NCI-H1105 (cell line): ENCODE measurements at regions not wholly inside any gene's neighbourhood (a gene's known extent, or its start where the extent isn't known, plus 50 kb on each side); places are given as distances from the start of the nearest gene placed in this dataset.

Experiments
- DNase-seq: peaks from one replicate; lab custom pipeline; 2025; lab: John Stamatoyannopoulos, UW

DNA sequence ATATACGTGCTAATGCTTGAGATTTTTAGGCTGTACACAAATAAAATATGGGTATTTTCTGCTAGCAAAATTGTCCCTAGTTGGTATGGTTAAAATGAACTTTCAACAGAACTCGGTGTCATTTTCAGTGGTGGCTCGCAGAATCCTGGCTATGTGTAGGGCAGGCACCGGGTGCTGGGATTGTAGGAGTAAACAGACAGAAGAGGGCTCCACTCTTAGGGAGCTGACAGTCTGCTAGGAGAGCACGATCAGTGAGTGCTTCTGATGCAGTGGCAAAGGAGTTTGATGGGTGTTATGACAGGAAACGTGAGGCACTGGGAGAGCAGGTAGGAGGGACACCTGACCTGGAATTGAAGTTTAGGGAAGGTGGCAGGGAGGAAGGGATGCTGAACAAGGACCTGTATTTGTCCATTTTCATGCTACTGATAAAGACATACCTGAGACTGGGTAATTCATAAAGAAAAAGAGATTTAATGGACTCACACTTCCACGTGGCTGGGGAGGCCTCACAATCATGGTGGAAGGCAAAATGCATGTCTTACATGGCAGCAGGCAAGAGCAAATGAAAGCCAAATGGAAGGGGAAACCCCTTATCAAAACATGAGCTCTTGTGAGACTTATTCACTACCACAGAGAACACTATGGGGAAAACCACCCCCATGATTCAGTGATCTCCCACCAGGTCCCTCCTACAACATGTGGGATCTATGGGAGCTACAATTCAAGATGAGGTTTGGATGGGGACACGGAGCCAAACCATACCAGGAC is 105.4 kb upstream of the LCLAT1 start:
- DNase-seq, result no peak

- DNase-seq, result no peak
These were observed 100.4 kb upstream of the LCLAT1 start for GRCh38 chr2:30346471-30347169.

DNA sequence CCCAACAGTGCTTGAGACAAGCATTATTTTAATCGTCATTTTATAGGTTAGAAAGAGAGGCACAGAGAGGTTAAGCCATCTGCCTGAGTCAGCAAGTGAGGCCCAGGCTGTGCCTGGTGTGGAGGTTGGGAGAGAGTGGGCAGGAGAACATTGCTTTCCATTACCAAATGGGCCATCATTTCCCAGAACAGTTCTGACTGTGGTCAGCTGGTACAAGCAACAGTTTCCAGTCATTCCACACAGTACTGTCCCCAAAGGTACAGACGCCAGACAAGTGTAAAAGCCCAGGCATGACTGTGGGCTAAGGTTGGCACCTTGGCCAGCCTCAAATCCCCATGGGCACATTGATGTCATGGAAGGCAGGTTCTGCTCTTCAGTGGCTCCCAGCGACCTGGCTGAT is 98.2 kb upstream of the LCLAT1 start:
- no peak for DNase-seq

- DNase-seq, result no peak
These were observed 97.4 kb upstream of the LCLAT1 start for GRCh38 chr2:30349691-30350090.

- DNase-seq, result no peak
These were observed 95.9 kb upstream of the LCLAT1 start for GRCh38 chr2:30351116-30351515.

DNA sequence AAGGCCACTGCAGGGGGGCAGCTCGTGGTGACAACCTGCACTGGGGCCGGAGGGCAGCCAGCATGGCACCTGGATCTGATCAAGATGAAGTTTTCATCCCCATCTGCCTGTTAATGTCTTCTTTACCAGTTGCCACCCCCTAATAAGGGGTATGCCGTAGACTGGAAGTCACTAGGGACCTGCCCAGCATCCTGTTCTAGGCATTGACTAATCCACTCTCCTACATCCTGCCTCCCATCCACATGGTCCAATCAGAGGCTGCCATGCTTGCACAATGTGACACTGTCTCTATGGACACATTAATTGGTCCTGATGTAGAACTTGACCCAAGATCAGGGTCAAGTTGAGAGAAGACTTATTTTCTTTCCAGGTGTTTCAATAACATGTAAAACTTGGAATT is 95.1 kb upstream of the LCLAT1 start:
- DNase-seq, result no peak

GRCh38 chr2:30354150-30354549 is 92.9 kb upstream of the LCLAT1 start:
- DNase-seq, result no peak

GRCh38 chr2:30354621-30355020 is 92.4 kb upstream of the LCLAT1 start:
- no peak for DNase-seq

- no peak for DNase-seq
These were observed 91.7 kb upstream of the LCLAT1 start for GRCh38 chr2:30355306-30355705.

GRCh38 chr2:30356071-30356470 is 91.0 kb upstream of the LCLAT1 start:
- no peak for DNase-seq

DNA sequence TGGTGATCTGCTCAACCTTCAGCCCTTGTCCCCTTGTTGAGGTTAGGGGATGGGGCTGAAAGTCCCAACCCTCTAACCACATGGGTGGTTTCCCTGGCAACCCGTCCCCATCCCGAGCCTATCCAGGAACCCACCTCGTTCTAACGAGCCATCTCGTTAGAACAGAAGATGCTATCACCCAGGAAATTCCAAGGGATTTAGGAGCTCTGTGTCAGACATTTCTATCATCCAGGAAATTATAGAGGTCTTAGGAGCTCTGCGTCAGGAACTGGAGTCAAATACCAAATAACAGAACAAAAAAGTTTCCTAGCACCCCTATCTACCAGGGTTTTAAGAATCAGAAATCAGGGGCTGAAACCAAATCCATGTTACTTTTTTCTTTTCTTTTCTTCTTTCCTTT is 90.3 kb upstream of the LCLAT1 start:
- no peak for DNase-seq

GRCh38 chr2:30358351-30358750 is 88.7 kb upstream of the LCLAT1 start:
- no peak for DNase-seq

- DNase-seq, result no peak
These were observed 88.2 kb upstream of the LCLAT1 start for GRCh38 chr2:30358842-30359241.

DNA sequence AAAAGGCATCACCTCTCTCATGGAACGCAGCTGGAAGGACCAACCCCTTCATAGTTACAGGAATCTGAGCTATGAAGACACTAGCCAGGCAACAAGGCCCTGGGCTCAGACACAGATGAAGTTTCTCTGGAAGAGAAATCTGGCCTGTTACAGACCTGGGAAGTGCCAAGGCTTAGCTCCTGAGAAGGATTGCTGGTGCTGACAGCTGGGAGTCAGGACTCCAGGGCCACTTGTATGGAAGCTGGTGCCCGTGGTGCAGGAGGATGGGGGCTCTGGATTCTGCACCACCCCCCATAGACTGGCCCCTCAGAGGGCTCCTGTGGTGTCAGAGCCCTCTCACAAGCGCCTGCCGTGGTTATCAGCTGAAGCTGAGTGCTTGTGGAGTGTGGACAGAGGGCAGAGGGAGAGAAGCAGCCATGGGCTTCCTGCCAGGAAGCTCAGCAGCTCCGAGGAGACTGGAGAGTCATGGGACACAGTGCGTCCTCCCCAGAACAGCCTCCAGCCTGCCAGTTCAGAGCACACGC is 87.3 kb upstream of the LCLAT1 start:
- no peak for DNase-seq

DNA sequence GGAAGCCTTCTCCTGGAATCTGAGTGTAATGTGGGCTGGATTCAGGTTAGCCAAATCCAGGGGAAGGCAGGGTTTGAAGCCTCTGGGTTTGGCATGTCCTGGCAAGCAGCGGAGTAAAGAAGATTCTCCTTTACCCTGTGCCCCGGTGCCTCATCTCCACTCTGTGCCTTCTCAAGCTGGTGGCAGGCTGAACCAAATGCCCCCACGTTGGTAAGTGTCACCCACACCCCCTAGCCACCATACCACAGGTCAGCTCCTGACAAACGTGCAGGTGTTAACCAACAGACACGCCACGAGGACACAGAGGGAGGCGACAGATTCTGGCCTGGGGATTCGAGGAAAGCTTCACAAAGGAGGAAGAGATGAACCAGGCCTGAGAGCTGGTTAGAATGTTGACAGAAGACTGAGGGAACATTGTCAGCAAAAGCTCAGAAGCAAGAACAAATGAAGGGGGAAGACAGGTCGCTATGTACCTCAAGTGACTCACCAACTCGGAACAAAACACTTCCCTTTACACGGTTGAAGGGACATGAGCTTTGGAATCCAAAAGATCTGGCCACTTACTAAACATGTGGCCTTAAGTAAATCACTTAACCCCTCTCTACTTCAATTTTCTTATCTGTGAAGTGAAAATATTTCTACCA is 85.2 kb upstream of the LCLAT1 start:
- DNase-seq, result no peak

DNA sequence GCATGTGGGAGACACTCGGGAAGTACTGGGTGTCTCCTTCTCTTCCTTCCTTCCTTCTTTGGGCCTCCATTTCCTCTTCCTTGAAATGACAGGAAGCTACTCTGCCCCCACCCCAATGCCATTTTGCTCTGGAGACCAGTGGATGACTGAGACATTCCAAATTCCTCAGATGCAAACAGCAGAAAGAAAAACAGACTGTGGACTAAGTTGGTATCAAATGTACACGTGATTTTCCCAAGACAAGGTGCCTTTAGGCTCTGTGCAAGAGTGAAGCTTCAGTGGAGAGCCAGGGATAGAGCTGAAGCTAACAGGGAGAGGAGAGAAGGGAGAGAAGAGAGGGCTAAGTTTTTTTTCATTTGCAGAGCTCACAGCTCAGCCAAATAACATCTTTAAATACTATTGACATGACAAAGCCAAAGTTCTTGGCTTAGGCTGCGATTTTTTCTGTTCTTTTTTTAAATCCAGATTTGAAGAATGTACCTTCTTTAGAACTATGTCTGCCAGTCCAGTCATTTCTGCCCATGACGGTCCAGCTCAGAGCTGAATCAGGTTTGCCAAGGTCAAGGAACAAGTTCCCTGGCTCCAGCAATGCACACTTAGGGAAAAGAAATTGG is 84.5 kb upstream of the LCLAT1 start:
- no peak for DNase-seq

DNA sequence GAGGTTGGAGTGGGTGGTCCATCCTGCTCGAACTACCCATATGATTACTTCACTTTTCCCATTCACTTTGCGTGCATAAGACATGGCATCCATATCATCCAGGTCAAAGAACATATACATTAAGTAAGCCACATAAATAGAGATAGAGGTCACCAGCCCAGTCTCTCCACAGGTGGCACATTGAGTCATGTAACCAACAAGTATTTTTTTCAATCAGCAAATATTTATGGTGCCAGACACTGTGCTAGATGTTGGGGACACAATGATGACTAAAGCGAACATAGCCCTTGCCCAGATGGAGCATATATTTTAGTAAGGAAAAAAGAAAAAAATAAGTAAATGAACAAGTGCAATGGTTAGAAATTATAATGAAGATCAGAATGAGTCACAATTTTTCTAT is 83.6 kb upstream of the LCLAT1 start:
- no peak for DNase-seq

GRCh38 chr2:30365201-30365600 is 81.8 kb upstream of the LCLAT1 start:
- no peak for DNase-seq

DNA sequence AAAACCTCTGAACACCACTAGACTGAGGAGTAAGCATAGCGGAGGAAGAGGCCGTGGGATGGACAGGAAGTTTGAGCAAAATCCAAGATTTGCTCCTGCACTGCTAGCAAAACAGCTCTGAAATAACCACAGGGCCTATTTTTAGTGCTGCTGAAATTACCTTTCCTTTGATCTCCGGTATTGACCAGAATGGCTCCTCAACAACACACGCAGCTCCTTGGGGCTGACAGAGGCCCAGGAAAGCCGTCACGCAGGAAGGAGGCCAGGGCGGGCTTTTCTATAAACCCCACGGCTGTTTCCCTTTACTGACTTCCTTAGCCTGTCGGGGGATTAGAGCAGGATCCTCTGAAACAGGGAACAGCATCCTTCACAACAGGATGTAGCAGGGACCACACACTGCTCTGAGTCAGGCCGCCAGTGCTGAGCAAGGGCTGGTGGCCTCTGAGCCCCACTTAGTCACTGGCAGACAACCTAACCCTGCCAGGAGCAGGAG is 80.8 kb upstream of the LCLAT1 start:
- DNase-seq, result no peak

- no peak for DNase-seq
These were observed 79.6 kb upstream of the LCLAT1 start for GRCh38 chr2:30367232-30368070.

- no peak for DNase-seq
These were observed 78.8 kb upstream of the LCLAT1 start for GRCh38 chr2:30368258-30368657.
